GM12878 (cell line): ENCODE measurements at regions not wholly inside any gene's neighbourhood (a gene's known extent, or its start where the extent isn't known, plus 50 kb on each side); places are given as distances from the start of the nearest gene placed in this dataset.

Source experiments
- ATAC-seq: fragments of 200-7000 bp; cut with Tn5 transposase; 3 replicates; pipeline ENCODE4 v1.9.1; 2020; ENCODE audit warnings: mild to moderate bottlenecking, moderate library complexity
- BruUV-seq: library from RNA; stranded (reverse); fragments of 400-500 nt; replicated peaks from 2 replicates; lab custom pipeline; 2021; lab: Mats Ljungman, UMichigan
- CTCF ChIA-PET: fragments of 300-600 bp; sonication (Branson Sonifier 250); formaldehyde crosslinking; extraction: SDS; loops from one replicate; lab custom pipeline; 2021; ENCODE audit warnings: inconsistent platforms; lab: Yijun Ruan, JAX
- POLR2A ChIA-PET: fragments of 350-600 bp; formaldehyde crosslinking; extraction: SDS; loops from one replicate; lab custom pipeline; 2021; ENCODE audit warnings: inconsistent platforms; lab: Charles Lee
- RAD21 ChIA-PET: fragments of 300-600 bp; sonication (Branson Sonifier 250); formaldehyde crosslinking; loops from one replicate; lab custom pipeline; 2023; ENCODE audit warnings: antibody characterized with exemption; ENCODE audit not compliant: unreplicated experiment; lab: Charles Lee
- SMC1A ChIA-PET: fragments of 300-600 bp; sonication (Branson Sonifier 250); formaldehyde crosslinking; loops from one replicate; lab custom pipeline; 2023; ENCODE audit not compliant: unreplicated experiment, uncharacterized antibody; lab: Charles Lee
- DNase-seq: peaks from one replicate; pipeline ENCODE4 v3.0.0-alpha.2; 2011; ENCODE audit warnings: low read depth, low spot score
- FAIRE-seq: peaks from 3 replicates; lab custom pipeline; 2011; peaks lifted over from hg19 to GRCh38; lab: Jason Lieb, UNC
- H2AFZ ChIP-seq: 2 replicates; pipeline ENCODE4 v1.6.0; 2011; ENCODE audit warnings: low read depth, low read length, control low read depth; ENCODE audit not compliant: control insufficient read depth
- H3K27ac ChIP-seq: 2 replicates; pipeline ENCODE4 v1.5.1; 2011; ENCODE audit warnings: control low read depth; ENCODE audit not compliant: control insufficient read depth, insufficient read depth
- H3K27me3 ChIP-seq, 2 experiments: replicated peaks in 1 of 2; 2 replicates each; pipeline versions ENCODE4 v1.6.0 to v1.6.1; 2011; ENCODE audit warnings: low read length in 1 of 2; ENCODE audit not compliant: control insufficient read depth in 2 of 2, insufficient read depth in 2 of 2
- H3K36me3 ChIP-seq, 2 experiments: 2 replicates each; pipeline ENCODE4 v1.5.1; 2011; ENCODE audit warnings: low read length in 1 of 2; ENCODE audit not compliant: control insufficient read depth in 2 of 2, insufficient read depth in 2 of 2
- H3K4me1 ChIP-seq: 2 replicates; pipeline ENCODE4 v1.6.1; 2011; ENCODE audit warnings: mild to moderate bottlenecking, low read length, moderate library complexity, mixed read lengths; ENCODE audit not compliant: control insufficient read depth, insufficient read depth
- H3K4me2 ChIP-seq: 2 replicates; pipeline ENCODE4 v1.6.0; 2011; ENCODE audit warnings: control low read depth; ENCODE audit not compliant: control insufficient read depth, insufficient read depth
- H3K4me3 ChIP-seq: fragments of 200-600 bp; sonication (generic); 2 replicates; pipeline ENCODE4 v1.5.1; 2016
- H3K79me2 ChIP-seq: 2 replicates; pipeline ENCODE4 v1.6.0; 2011; ENCODE audit warnings: low read length; ENCODE audit not compliant: control insufficient read depth, insufficient read depth
- H3K9ac ChIP-seq: 2 replicates; pipeline ENCODE4 v1.8.0; 2011; ENCODE audit warnings: low read length, control low read depth, mixed read lengths; ENCODE audit not compliant: control insufficient read depth, insufficient read depth
- H3K9me3 ChIP-seq: replicated peaks from 3 replicates; pipeline ENCODE4 v1.5.1; 2011; ENCODE audit warnings: mild to moderate bottlenecking, low read length; ENCODE audit not compliant: control insufficient read depth, insufficient read depth
- H4K20me1 ChIP-seq: 2 replicates; pipeline ENCODE4 v1.6.0; 2011; ENCODE audit not compliant: control insufficient read depth, insufficient read depth
- JUNB ChIP-seq: IDR thresholded peaks from 2 replicates; pipeline ENCODE4 v1.6.1; 2016; ENCODE audit warnings: antibody characterized with exemption, mild to moderate bottlenecking
- MEF2A ChIP-seq: IDR thresholded peaks from 2 replicates; pipeline ENCODE4 v1.6.1; 2011; ENCODE audit warnings: low read depth, mild to moderate bottlenecking, low read length, moderate library complexity; ENCODE audit not compliant: insufficient read depth
- RBBP5 ChIP-seq: fragments of 200-600 bp; sonication (generic); conservative IDR thresholded peaks from 2 replicates; pipeline ENCODE4 v1.6.1; 2016
- SMAD5 ChIP-seq: IDR thresholded peaks from 2 replicates; pipeline ENCODE4 v1.6.1; 2016; ENCODE audit warnings: antibody characterized with exemption, low read depth
- SMC3 ChIP-seq: IDR thresholded peaks from 2 replicates; pipeline ENCODE4 v1.6.1; 2011; ENCODE audit warnings: low read length, improper control_type of control experiment, borderline replicate concordance
- SREBF2 ChIP-seq: IDR thresholded peaks from 2 replicates; pipeline ENCODE4 v1.6.1; 2012; ENCODE audit warnings: mild to moderate bottlenecking, low read length
- TCF12 ChIP-seq: IDR thresholded peaks from 2 replicates; pipeline ENCODE4 v1.6.1; 2011; ENCODE audit warnings: low read depth, mild to moderate bottlenecking, low read length
- ZNF207 ChIP-seq: fragments of 450-650 bp; IDR thresholded peaks from 2 replicates; pipeline ENCODE4 v1.6.1; 2014; ENCODE audit warnings: antibody characterized with exemption, mild to moderate bottlenecking, borderline replicate concordance
- WGBS: methylation state at CpG from one replicate; pipeline ENCODE4 v1.1.6; 2016; ENCODE audit warnings: low lambda C conversion rate; ENCODE audit not compliant: insufficient replicate concordance, insufficient coverage; ENCODE audit errors: missing lambda C conversion rate; 5-methylcytosine and 5-hydroxymethylcytosine counted together
- in situ Hi-C: fragments of 300-500 bp; cut with MboI; formaldehyde crosslinking; loops from 9 replicates; pipeline ENCODE4 v1.14.3; 2018; ENCODE audit warnings: mixed read lengths
- intact Hi-C: fragments of 100-400 bp; cut with micrococcal nuclease; formaldehyde crosslinking; loops from one replicate; pipeline ENCODE4 v1.14.2; 2022; ENCODE audit not compliant: unreplicated experiment
- TF ChIP-seq, protein P1 (sequence below): fragments of 450-650 bp; IDR thresholded peaks from 2 replicates; pipeline ENCODE4 v1.6.1; 2016; ENCODE audit warnings: mild to moderate bottlenecking
- TF ChIP-seq, protein P2 (sequence below): fragments of 450-650 bp; IDR thresholded peaks from 2 replicates; pipeline ENCODE4 v1.6.1; 2017; ENCODE audit warnings: borderline replicate concordance

DNA sequence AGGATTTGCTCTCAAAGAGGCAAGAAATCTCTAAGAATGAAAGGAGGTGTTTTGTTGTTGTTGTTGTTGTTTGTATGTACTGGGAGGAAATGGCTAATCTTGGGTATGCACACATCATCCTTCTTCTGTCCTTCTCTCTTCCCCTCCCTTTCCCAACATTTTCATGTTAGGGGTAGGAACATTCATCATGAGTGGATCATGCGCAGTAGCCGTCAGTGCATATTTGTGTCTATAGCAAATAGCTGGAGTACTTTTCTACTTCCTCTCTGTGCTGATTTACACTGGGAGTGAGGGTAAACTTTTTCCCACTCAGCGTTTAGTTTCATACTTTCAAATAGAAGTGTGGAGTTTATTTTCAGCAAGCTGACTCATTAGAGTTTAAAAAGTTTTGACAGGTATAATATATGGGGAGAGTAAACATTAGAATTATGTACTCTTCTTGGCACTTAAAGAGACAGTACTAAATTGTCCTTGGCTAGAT, 80.5 kb upstream of the PRKG1 start:
- BruUV-seq: no TSS peak
- no peak overlapping the region for H2AFZ ChIP-seq
- H3K9ac ChIP-seq: no peak overlapping the region
- H3K27ac ChIP-seq: no peak overlapping the region
- H3K79me2 ChIP-seq: no peaks in the 10 kb centered on the region
- RAD21 ChIA-PET: no interaction called here
- in situ Hi-C loops (no loop called here), intact Hi-C loops (no loop called here)
- no peaks in the 10 kb centered on the region for H3K36me3 ChIP-seq
- no peak for ATAC-seq
- no peaks in the 10 kb centered on the region for H3K9me3 ChIP-seq
- POLR2A ChIA-PET: no interaction called here
- H3K27me3 ChIP-seq: peaks cover 0 to 4% of the 10 kb centered on the region in 2 experiments; a peak in 2 of 4 replicates
- no peaks in the 10 kb centered on the region for H4K20me1 ChIP-seq
- CTCF ChIA-PET: no interaction called here
- SMC1A ChIA-PET: no interaction called here
- TF ChIP-seq JUNB: no peak
- no peak for TF ChIP-seq SREBF2
- no peak for TF ChIP-seq SMAD5
- TF ChIP-seq, all 136 proteins: peak for 0
- no peak for DNase-seq
- WGBS: 16% methylated on average over 3 of the region's 3 CpGs
- FAIRE-seq: no peak
- Histone ChIP-seq H3K4me1 (no peaks in the 10 kb centered on the region), H3K4me2 (no peak overlapping the region), H3K4me3 (no peak overlapping the region)

GRCh38 chr10:50997461-50997860, 76.8 kb upstream of the PRKG1 start:
- no peaks in the 10 kb centered on the region for H3K4me1 ChIP-seq
- H3K79me2 ChIP-seq: no peaks in the 10 kb centered on the region
- ATAC-seq (no peak), DNase-seq (no peak), FAIRE-seq (no peak)
- H3K36me3 ChIP-seq: no peaks in the 10 kb centered on the region
- RAD21 ChIA-PET: no interaction called here
- BruUV-seq: no TSS peak
- SMC1A ChIA-PET: no interaction called here
- no peaks in the 10 kb centered on the region for H3K9me3 ChIP-seq
- POLR2A ChIA-PET: no interaction called here
- H3K9ac ChIP-seq: no peak overlapping the region
- in situ Hi-C loops (no loop called here), intact Hi-C loops (no loop called here)
- 44% methylated on average over 2 of the region's 2 CpGs for WGBS
- H3K4me3 ChIP-seq: no peak overlapping the region
- H3K4me2 ChIP-seq: no peak overlapping the region
- peaks cover 0 to 3% of the 10 kb centered on the region in 2 experiments; a peak in 1 of 4 replicates for H3K27me3 ChIP-seq
- H2AFZ ChIP-seq: no peak overlapping the region
- H3K27ac ChIP-seq: no peak overlapping the region
- CTCF ChIA-PET: no interaction called here
- TF ChIP-seq, protein P1, sequence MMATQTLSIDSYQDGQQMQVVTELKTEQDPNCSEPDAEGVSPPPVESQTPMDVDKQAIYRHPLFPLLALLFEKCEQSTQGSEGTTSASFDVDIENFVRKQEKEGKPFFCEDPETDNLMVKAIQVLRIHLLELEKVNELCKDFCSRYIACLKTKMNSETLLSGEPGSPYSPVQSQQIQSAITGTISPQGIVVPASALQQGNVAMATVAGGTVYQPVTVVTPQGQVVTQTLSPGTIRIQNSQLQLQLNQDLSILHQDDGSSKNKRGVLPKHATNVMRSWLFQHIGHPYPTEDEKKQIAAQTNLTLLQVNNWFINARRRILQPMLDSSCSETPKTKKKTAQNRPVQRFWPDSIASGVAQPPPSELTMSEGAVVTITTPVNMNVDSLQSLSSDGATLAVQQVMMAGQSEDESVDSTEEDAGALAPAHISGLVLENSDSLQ: no peak
- no peak for TF ChIP-seq ZNF207
- TF ChIP-seq TCF12: no peak
- TF ChIP-seq RBBP5: no peak
- TF ChIP-seq, protein P2, sequence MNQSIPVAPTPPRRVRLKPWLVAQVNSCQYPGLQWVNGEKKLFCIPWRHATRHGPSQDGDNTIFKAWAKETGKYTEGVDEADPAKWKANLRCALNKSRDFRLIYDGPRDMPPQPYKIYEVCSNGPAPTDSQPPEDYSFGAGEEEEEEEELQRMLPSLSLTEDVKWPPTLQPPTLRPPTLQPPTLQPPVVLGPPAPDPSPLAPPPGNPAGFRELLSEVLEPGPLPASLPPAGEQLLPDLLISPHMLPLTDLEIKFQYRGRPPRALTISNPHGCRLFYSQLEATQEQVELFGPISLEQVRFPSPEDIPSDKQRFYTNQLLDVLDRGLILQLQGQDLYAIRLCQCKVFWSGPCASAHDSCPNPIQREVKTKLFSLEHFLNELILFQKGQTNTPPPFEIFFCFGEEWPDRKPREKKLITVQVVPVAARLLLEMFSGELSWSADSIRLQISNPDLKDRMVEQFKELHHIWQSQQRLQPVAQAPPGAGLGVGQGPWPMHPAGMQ: no peak
- TF ChIP-seq MEF2A: no peak
- no peak for TF ChIP-seq SMC3
- H4K20me1 ChIP-seq: no peaks in the 10 kb centered on the region
